ENCODE measurements at regions not wholly inside any gene's neighbourhood (a gene's known extent, or its start where the extent isn't known, plus 50 kb on each side); places are given as distances from the start of the nearest gene placed in this dataset.

DNA sequence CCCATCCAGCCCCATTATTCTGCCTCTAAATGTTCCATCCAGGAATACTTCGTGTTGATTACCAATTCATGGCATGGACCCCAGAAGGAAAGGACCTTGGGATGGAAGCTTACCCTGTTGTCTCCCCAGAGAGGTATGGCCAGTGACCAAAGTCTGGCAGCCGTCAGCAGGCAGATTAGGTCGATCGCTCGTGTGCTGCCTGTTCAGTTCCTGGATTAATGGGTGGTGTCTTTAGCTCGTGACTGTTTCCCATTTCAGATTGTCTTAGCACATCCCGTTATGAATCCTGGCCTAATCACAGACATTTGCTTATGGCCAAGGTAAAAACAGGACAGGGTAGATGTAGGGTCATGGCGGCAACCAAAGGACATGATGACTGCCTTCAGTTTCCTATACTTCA, 122.9 kb upstream of the NTF3 start:
- DNase-seq (ENCODE audit: low spot score in 2 of 2), result no peak
- intact Hi-C loops (cut with DNase I; ENCODE audit: low total_unique reads), result no loop called here
- TF ChIP-seq, protein P1, sequence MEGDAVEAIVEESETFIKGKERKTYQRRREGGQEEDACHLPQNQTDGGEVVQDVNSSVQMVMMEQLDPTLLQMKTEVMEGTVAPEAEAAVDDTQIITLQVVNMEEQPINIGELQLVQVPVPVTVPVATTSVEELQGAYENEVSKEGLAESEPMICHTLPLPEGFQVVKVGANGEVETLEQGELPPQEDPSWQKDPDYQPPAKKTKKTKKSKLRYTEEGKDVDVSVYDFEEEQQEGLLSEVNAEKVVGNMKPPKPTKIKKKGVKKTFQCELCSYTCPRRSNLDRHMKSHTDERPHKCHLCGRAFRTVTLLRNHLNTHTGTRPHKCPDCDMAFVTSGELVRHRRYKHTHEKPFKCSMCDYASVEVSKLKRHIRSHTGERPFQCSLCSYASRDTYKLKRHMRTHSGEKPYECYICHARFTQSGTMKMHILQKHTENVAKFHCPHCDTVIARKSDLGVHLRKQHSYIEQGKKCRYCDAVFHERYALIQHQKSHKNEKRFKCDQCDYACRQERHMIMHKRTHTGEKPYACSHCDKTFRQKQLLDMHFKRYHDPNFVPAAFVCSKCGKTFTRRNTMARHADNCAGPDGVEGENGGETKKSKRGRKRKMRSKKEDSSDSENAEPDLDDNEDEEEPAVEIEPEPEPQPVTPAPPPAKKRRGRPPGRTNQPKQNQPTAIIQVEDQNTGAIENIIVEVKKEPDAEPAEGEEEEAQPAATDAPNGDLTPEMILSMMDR (IDR thresholded peaks at IDR 0.05), result no peak
- no peak for TF ChIP-seq POLR2A (IDR thresholded peaks at IDR 0.05)
- no peak overlapping the region for H3K4me3 ChIP-seq (ENCODE audit: low read depth, poor library complexity, severe bottlenecking)
- 50 to 59% methylated on average over 8 of the region's 8 CpGs for WGBS, 2 donors

DNA sequence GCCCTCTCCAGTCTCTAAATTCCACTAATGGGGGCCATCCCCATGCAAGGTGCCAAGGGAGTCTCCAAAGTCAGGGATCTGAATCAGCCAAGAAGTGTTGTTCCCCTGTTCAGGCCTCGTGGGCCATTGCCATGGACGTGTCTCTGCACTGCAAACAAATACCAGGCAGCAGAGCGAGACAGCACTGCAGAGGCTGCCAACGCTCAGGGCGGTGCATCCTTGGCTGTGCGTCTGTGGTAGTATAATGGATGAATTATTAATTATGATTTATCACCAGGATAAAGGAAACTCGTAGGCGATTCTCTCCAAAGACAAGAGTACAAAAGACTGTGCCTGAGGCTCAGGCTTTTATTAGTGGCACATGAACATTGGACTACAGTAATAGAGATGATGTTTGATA, 122.3 kb upstream of the NTF3 start:
- 21 to 26% methylated on average over 8 of the region's 8 CpGs for WGBS, 2 donors
- TF ChIP-seq, protein P1 (IDR thresholded peaks at IDR 0.05), result no peak
- TF ChIP-seq POLR2A (IDR thresholded peaks at IDR 0.05), result no peak
- peak; percentile 70 to 90 for DNase-seq (ENCODE audit: low spot score in 2 of 2)
- intact Hi-C loops (cut with DNase I; ENCODE audit: low total_unique reads), result no loop called here
- H3K4me3 ChIP-seq (ENCODE audit: low read depth, poor library complexity, severe bottlenecking), result no peak overlapping the region

DNA sequence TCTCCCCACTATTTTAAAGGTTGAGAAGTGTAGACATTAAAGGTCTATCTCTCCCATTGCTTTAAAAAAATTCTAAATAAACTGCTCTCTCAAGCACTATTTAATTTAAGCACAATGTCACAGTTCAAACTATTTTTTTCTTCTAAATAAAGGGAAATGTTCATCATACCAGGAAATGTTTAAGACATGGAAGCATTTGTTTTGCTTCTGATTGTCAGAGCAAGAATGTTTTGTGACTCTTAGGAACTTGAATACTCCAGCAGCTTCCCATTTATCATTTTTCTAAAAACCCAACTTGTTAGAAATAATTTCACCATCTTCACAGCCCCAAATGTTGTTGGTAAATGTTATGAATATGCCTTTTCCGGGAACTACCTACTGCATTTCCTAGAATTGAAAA, 121.8 kb upstream of the NTF3 start:
- no peak overlapping the region for H3K4me3 ChIP-seq (ENCODE audit: low read depth, poor library complexity, severe bottlenecking)
- TF ChIP-seq POLR2A (IDR thresholded peaks at IDR 0.05), result no peak
- no peak for DNase-seq (ENCODE audit: low spot score in 2 of 2)
- intact Hi-C loops (cut with DNase I; ENCODE audit: low total_unique reads), result no loop called here
- WGBS, 2 donors, result 37 to 46% methylated on average over 1 of the region's 1 CpG

DNA sequence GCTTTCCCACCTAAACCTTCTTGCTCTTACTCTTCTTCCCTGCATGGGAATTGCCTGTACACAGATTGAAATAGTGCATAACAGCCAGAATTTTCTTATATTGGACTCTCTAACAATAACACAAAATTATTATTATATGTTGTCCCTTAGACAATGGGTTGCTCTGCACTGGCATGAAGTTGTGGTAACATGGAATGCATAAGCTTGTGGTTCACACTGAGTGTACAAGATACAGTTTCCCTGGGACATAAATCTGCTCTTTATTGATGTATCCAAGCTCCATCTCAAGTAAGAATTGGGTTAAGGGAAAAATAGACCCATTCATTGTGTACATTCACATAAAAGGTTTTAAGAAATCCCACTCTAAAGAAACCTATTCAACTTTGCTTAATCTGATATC, 114.4 kb upstream of the NTF3 start:
- intact Hi-C loops (cut with DNase I; ENCODE audit: low total_unique reads), result no loop called here
- no peak overlapping the region for H3K4me3 ChIP-seq (ENCODE audit: low read depth, poor library complexity, severe bottlenecking)
- TF ChIP-seq POLR2A (IDR thresholded peaks at IDR 0.05), result no peak
- TF ChIP-seq, protein P1 (IDR thresholded peaks at IDR 0.05), result no peak
- no peak for DNase-seq (ENCODE audit: low spot score in 2 of 2)

DNA sequence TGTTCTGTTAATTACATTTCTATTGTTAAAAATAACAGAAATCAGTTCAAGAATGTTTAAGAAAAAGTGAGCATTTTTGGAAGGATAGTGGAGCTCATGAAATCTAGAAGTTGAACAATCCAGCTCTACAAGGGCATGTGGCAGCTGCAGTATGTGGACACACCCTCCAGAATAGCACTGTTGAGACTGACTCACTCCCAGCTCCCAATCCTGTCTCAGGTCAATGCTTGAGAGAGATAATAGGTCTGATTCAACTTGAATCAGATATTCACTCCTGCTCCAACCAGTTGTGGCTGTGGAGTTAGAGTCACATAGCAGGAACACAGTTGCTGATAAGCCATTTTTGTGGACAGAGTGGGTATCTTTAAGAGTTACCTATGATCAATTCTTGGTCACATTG, 113.0 kb upstream of the NTF3 start:
- H3K4me3 ChIP-seq (ENCODE audit: low read depth, poor library complexity, severe bottlenecking), result no peak overlapping the region
- intact Hi-C loops (cut with DNase I; ENCODE audit: low total_unique reads), result no loop called here
- no peak for DNase-seq (ENCODE audit: low spot score in 2 of 2)
- TF ChIP-seq, protein P1 (IDR thresholded peaks at IDR 0.05), result no peak
- TF ChIP-seq POLR2A (IDR thresholded peaks at IDR 0.05), result no peak

DNA sequence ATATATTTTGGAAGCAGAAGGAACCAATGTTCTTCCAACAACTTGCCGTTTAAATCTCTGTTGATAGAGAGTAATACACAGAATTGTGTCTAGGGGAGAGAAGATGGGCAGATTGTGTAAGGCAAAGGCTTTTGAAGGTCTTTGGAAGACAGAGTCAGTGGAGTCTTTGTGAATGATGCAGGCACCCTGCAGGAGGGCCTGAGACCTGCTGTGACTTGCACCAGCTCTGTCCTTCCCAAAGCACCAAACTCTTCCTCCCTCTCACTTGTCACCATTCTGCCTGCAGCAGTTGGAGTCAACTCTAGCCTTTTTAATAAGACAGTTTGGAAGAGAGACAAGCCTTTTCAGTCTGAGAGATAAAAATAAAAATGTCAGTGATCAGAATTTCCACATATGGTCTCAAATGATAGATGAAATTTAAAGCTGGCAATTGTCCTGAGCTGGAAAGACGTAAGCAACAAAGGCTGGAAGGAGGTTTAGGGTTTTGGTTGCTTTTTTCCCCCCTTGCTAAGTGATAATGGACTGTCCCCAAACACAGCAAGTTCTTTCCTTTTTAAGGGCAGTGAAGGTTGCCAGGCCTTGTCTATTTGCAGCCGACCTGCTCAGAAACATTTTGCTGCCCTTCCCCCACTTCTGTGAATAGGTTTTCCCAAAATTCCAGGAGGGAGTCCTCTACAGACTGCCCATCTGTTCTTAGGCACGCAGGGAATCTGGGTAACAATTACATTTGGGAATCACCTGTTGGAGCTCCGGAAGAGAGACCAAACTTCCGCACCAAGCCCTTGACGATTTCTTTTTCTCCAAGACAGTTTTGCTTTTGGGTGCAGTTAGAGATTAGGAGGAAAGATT, 103.0 kb upstream of the NTF3 start:
- intact Hi-C loops (cut with DNase I; ENCODE audit: low total_unique reads), result no loop called here
- H3K4me3 ChIP-seq (ENCODE audit: low read depth, poor library complexity, severe bottlenecking), result no peak overlapping the region
- TF ChIP-seq POLR2A (IDR thresholded peaks at IDR 0.05), result no peak
- TF ChIP-seq, protein P1 (IDR thresholded peaks at IDR 0.05), result no peak
- DNase-seq (ENCODE audit: low spot score in 2 of 2), result no peak
- 45 to 60% methylated on average over 7 of the region's 7 CpGs for WGBS, 2 donors

Measured in lower leg skin (tissue), 4 donors.